ENCODE measurements at regions not wholly inside any gene's neighbourhood (a gene's known extent, or its start where the extent isn't known, plus 50 kb on each side); places are given as distances from the start of the nearest gene placed in this dataset.

- intact Hi-C loops (cut with DNase I; ENCODE audit: low total_unique reads) = no loop called here
- DNase-seq = no peak
These were observed 144.6 kb upstream of the TMEM170B start for GRCh38 chr6:11392778-11393507.

GRCh38 chr6:11391934-11392777 lies 145.4 kb upstream of the TMEM170B start:
- peaks cover 4 to 59% (median 37%) of the 10 kb centered on the region in 6 donors for H3K4me1 ChIP-seq
- no peaks in the 10 kb centered on the region for H3K9me3 ChIP-seq
- TF ChIP-seq POLR2AphosphoS5 (IDR thresholded peaks at IDR 0.05) (no peak), POLR2A (IDR thresholded peaks at IDR 0.05) (no peak), CTCF (IDR thresholded peaks at IDR 0.05 in 8 of 11, conservative IDR thresholded peaks at IDR 0.05 in 3 of 11) (no peak)
- H3K27me3 ChIP-seq (replicated peaks in 1 of 7) = no peaks in the 10 kb centered on the region
- H3K36me3 ChIP-seq = no peaks in the 10 kb centered on the region
- H3K4me3 ChIP-seq = no peak overlapping the region
- no peak for DNase-seq
- intact Hi-C loops (cut with DNase I; ENCODE audit: low total_unique reads) = no loop called here
- peak overlapping the region in 5 of 8 donors; percentile 35 to 69 (median 66) for H3K27ac ChIP-seq
- WGBS, 5 donors = 73 to 91% (median 87%) methylated on average over 5 of the region's 5 CpGs

More at GRCh38 chr6:11392778-11393507, 144.6 kb upstream of the TMEM170B start:
- peak overlapping the region in 7 of 8 donors; percentile 3 to 69 (median 58) for H3K27ac ChIP-seq
- peaks cover 4 to 56% (median 31%) of the 10 kb centered on the region in 6 donors for H3K4me1 ChIP-seq
- no peaks in the 10 kb centered on the region for H3K27me3 ChIP-seq (replicated peaks in 1 of 7)
- 40 to 63% (median 48%) methylated on average over 11 of the region's 11 CpGs for WGBS, 5 donors
- H3K9me3 ChIP-seq = no peaks in the 10 kb centered on the region
- TF ChIP-seq POLR2AphosphoS5 (IDR thresholded peaks at IDR 0.05) (peak in 1 of 3 donors; percentile 64), POLR2A (IDR thresholded peaks at IDR 0.05) (no peak)
- no peak overlapping the region for H3K4me3 ChIP-seq
- H3K36me3 ChIP-seq = no peaks in the 10 kb centered on the region

- H3K4me3 ChIP-seq = no peak overlapping the region
- H3K9me3 ChIP-seq = no peaks in the 10 kb centered on the region
- no peak overlapping the region for H3K27ac ChIP-seq
- no peak for DNase-seq
- H3K36me3 ChIP-seq = no peaks in the 10 kb centered on the region
- intact Hi-C loops (cut with DNase I; ENCODE audit: low total_unique reads) = no loop called here
- 42 to 50% (median 47%) methylated on average over 7 of the region's 7 CpGs for WGBS, 5 donors
- H3K4me1 ChIP-seq = peaks cover 4 to 81% (median 52%) of the 10 kb centered on the region in 6 donors
- TF ChIP-seq POLR2AphosphoS5 (IDR thresholded peaks at IDR 0.05) (no peak), POLR2A (IDR thresholded peaks at IDR 0.05) (no peak), CTCF (IDR thresholded peaks at IDR 0.05 in 8 of 11, conservative IDR thresholded peaks at IDR 0.05 in 3 of 11) (no peak)
- no peaks in the 10 kb centered on the region for H3K27me3 ChIP-seq (replicated peaks in 1 of 7)
These were observed 147.6 kb upstream of the TMEM170B start for GRCh38 chr6:11389977-11390376.

- H3K9me3 ChIP-seq = no peaks in the 10 kb centered on the region
- no peak for DNase-seq
- H3K27me3 ChIP-seq (replicated peaks in 1 of 7) = no peaks in the 10 kb centered on the region
- H3K27ac ChIP-seq = peak overlapping the region in 3 of 8 donors; percentile 3 to 56 (median 37)
- 83 to 94% (median 88%) methylated on average over 5 of the region's 5 CpGs for WGBS, 5 donors
- peaks cover 4 to 83% (median 48%) of the 10 kb centered on the region in 6 donors for H3K4me1 ChIP-seq
- no peaks in the 10 kb centered on the region for H3K36me3 ChIP-seq
- no peak for TF ChIP-seq POLR2A (IDR thresholded peaks at IDR 0.05)
- TF ChIP-seq CTCF (IDR thresholded peaks at IDR 0.05 in 8 of 11, conservative IDR thresholded peaks at IDR 0.05 in 3 of 11) = no peak
- TF ChIP-seq POLR2AphosphoS5 (IDR thresholded peaks at IDR 0.05) = no peak
- no peak overlapping the region for H3K4me3 ChIP-seq
- intact Hi-C loops (cut with DNase I; ENCODE audit: low total_unique reads) = no loop called here
These were observed 148.3 kb upstream of the TMEM170B start for GRCh38 chr6:11388983-11389944.
